H7 (cell line): ENCODE measurements at regions not wholly inside any gene's neighbourhood (a gene's known extent, or its start where the extent isn't known, plus 50 kb on each side); places are given as distances from the start of the nearest gene placed in this dataset.
"Not testable (repeated sequence)": the region's sequence is repeated elsewhere in the genome, so short reads cannot be mapped to it uniquely, and the experiment has no call there.

ENCODE experiments used
- DNase-seq: peaks from one replicate; pipeline ENCODE4 v3.0.0; 2012
- H3K27me3 ChIP-seq: 2 replicates; pipeline ENCODE4 v1.6.0; 2011; ENCODE audit warnings: mild to moderate bottlenecking, low read length; ENCODE audit not compliant: control insufficient read depth, insufficient read depth
- H3K36me3 ChIP-seq: replicated peaks from 2 replicates; pipeline ENCODE4 v1.5.1; 2011; ENCODE audit warnings: low read length; ENCODE audit not compliant: control insufficient read depth, insufficient read depth
- H3K4me3 ChIP-seq: 2 replicates; pipeline ENCODE4 v1.5.1; 2011; ENCODE audit warnings: low read depth, mild to moderate bottlenecking, control low read depth, low read length, moderate library complexity; ENCODE audit not compliant: insufficient read depth

DNA sequence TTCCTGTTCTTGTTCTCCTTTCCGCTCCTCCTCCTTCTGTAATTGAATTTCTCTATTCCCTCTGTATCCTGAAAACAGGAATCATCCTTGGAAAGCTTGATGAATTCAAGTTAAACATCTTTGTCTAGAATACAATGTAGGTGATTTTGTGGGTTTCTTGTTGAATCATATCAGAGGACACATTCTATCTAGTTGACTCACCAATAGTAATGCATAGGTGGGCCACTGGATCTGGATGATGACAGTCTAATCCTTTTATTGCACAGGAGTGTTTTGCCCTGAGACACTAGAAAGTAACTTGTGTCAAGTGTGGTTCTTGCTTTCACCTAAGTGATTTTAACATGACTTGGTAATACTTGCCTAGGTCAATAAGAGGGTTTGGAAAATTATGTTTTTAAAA is 164.3 kb downstream of the RFPL4B start:
- DNase-seq, result no peak
- Histone ChIP-seq H3K4me3 (no peak overlapping the region), H3K36me3 (no peaks in the 10 kb centered on the region), H3K27me3 (no peaks in the 10 kb centered on the region)

GRCh38 chr6:112513175-112513574 is 166.0 kb downstream of the RFPL4B start:
- no peaks in the 10 kb centered on the region for H3K27me3 ChIP-seq
- no peak for DNase-seq
- no peaks in the 10 kb centered on the region for H3K36me3 ChIP-seq
- H3K4me3 ChIP-seq, result no peak overlapping the region

DNA sequence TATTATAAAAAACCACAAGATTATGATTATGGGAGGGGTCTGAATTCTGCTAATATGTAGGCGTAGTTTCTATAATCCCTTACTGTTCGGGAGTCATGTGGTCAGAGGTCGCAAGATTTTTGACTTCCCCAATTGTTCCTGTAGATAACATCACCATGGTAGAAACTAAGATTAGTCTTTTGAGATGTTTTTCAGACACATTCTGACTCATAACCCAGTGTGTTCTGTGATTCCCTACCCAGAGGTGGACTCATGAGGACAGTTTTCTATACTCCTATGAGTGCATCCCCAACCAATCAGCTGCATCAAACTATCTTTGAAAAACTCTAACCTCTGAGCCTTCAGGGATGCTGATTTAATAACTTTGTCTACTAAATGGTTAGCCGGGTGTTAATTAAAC is 175.5 kb downstream of the RFPL4B start:
- Histone ChIP-seq H3K4me3 (no peak overlapping the region), H3K36me3 (no peaks in the 10 kb centered on the region), H3K27me3 (no peaks in the 10 kb centered on the region)
- no peak for DNase-seq

DNA sequence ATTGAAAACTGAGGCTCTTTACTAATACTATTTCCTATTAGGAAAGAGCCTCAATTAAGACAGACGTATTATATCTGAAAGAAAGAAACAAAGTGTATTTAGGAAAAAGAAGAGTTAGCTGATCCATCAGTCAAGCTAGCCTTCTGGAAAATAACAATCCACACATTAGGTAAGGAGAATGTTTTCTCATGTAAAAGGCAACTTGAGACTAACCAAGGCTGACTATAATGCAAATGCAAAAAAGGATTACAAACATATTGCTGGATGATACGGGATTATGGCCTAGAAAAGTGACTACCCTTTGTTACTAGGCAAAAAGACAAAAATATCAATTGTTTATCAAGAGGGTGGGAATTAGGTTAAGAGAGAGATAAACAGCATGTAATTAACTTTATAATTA is 176.9 kb downstream of the RFPL4B start:
- Histone ChIP-seq H3K4me3 (no peak overlapping the region), H3K36me3 (no peaks in the 10 kb centered on the region), H3K27me3 (no peaks in the 10 kb centered on the region)
- DNase-seq, result no peak

GRCh38 chr6:112525749-112526148 is 178.6 kb downstream of the RFPL4B start:
- Histone ChIP-seq H3K4me3 (no peak overlapping the region), H3K27me3 (no peaks in the 10 kb centered on the region), H3K36me3 (no peaks in the 10 kb centered on the region)
- DNase-seq, result no peak

- Histone ChIP-seq H3K4me3 (no peak overlapping the region), H3K36me3 (no peaks in the 10 kb centered on the region), H3K27me3 (no peaks in the 10 kb centered on the region)
- DNase-seq, result no peak
These were observed 179.5 kb downstream of the RFPL4B start for GRCh38 chr6:112526594-112526993.

- H3K4me3 ChIP-seq, H3K27me3 ChIP-seq, DNase-seq: not testable (repeated sequence)
These were observed 181.2 kb downstream of the RFPL4B start for GRCh38 chr6:112528306-112528705.

GRCh38 chr6:112535816-112536215 is 188.7 kb downstream of the RFPL4B start:
- no peaks in the 10 kb centered on the region for H3K27me3 ChIP-seq
- DNase-seq, result no peak
- no peak overlapping the region for H3K4me3 ChIP-seq
- no peaks in the 10 kb centered on the region for H3K36me3 ChIP-seq

More at GRCh38 chr6:112528306-112528705, 181.2 kb downstream of the RFPL4B start:
- H3K36me3 ChIP-seq, result not testable (repeated sequence)

DNA sequence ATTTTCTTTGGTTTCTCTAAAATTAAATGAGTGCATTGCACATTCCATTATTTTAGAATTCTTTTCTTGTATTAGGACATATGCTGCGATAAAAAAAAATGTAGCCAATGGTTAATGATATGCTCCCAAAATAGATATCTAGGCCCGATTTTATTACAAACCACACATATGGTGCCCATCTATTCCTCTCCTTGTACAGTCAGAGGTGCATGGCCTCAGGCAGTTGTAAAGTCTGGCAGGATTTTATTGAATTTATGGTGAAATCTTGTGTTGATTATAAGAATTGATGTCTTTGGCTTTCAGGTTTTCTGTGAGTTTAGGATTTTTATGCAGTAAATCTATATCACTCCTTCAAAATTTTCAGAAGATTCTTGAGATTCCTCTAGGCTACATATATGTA is 192.2 kb downstream of the RFPL4B start:
- H3K4me3 ChIP-seq, result no peak overlapping the region
- no peak for DNase-seq
- H3K36me3 ChIP-seq, result no peaks in the 10 kb centered on the region
- no peaks in the 10 kb centered on the region for H3K27me3 ChIP-seq

DNA sequence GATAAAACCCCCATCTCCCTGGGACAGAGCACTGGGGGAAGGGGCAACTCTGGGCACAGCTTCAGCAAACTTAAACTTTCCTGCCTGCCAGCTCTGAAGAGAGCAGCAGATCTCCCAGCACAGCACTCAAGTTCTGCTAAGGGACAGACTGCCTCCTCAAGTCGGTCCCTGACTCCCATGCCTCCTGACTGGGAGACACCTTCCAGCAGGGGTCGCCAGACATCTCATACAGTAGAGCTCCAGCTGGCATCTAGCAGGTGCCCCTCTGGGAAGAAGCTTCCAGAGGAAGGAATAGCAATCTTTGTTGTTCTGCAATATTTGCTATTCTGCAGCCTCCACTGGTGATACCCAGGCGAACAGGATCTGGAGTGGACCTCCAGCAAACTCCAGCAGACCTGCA is 194.7 kb downstream of the RFPL4B start:
- not testable (repeated sequence) for DNase-seq, H3K36me3 ChIP-seq

GRCh38 chr6:112547321-112548085 is 200.4 kb downstream of the RFPL4B start:
- not testable (repeated sequence) for DNase-seq, H3K36me3 ChIP-seq, H3K27me3 ChIP-seq, H3K4me3 ChIP-seq

More for the DNA sequence above, 194.7 kb downstream of the RFPL4B start:
- H3K4me3 ChIP-seq, H3K27me3 ChIP-seq: not testable (repeated sequence)

DNA sequence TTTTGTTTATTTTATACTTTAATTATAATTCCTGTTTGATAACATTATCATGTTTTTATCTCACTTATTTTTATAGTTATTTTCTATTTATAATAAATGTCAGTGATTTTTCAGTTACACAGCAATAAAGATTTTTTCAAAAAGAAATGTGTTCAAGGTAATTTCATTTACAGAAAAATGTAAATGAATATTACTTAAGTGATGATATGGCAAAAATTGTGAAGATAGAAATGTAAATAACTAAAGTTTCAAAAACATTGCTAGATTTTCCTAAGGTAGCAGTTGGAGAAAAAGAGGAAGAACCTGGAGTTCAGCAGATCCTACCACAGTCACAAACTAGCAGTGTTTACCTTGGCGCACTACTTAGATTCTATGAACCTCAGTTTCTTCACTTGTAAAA is 202.6 kb downstream of the RFPL4B start:
- H3K27me3 ChIP-seq, result no peaks in the 10 kb centered on the region
- H3K36me3 ChIP-seq, result no peaks in the 10 kb centered on the region
- DNase-seq, result no peak
- H3K4me3 ChIP-seq, result no peak overlapping the region

GRCh38 chr6:112557435-112557834 is 210.3 kb downstream of the RFPL4B start:
- Histone ChIP-seq H3K36me3 (no peaks in the 10 kb centered on the region), H3K27me3 (no peaks in the 10 kb centered on the region), H3K4me3 (no peak overlapping the region)
- no peak for DNase-seq

DNA sequence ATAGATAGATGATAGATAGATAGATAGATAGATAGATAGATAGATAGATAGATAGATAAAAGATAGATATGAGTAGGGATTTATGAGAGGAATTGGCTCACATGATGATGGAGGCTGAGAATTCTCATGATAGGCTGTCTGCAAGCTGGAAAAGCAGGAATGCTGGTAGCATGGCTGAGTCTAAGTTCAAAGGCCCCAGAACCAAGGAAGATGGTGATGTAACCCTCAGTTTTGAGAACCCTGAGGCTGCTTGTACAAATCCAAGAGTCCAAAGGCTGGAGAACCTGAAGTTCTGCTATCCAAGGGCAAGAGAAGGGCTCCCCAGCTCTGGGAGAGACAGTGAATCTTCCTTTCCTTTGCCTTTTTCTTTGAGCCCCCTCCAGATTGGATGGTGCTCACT is 210.8 kb downstream of the RFPL4B start:
- no peaks in the 10 kb centered on the region for H3K36me3 ChIP-seq
- no peak overlapping the region for H3K4me3 ChIP-seq
- no peak for DNase-seq
- H3K27me3 ChIP-seq, result no peaks in the 10 kb centered on the region

- DNase-seq, result no peak
- Histone ChIP-seq H3K4me3 (no peak overlapping the region), H3K27me3 (no peaks in the 10 kb centered on the region), H3K36me3 (no peaks in the 10 kb centered on the region)
These were observed 213.5 kb downstream of the RFPL4B start for GRCh38 chr6:112560651-112561050.
